ENCODE measurements at regions not wholly inside any gene's neighbourhood (a gene's known extent, or its start where the extent isn't known, plus 50 kb on each side); places are given as distances from the start of the nearest gene placed in this dataset.

GRCh38 chr6:84408028-84408427 lies 180.6 kb upstream of the CEP162 start:
- intact Hi-C loops (cut with DNase I): no loop called here
- no peak overlapping the region for H3K27ac ChIP-seq
- no peak for ATAC-seq
- no peaks in the 10 kb centered on the region for H3K36me3 ChIP-seq (replicated peaks in 1 of 2; ENCODE audit: insufficient read depth in 1 of 2, low read depth in 2 of 2)
- TF ChIP-seq POLR2A (IDR thresholded peaks at IDR 0.05) (no peak), CTCF (IDR thresholded peaks at IDR 0.05) (no peak)
- no peaks in the 10 kb centered on the region for H3K27me3 ChIP-seq
- no peaks in the 10 kb centered on the region for H3K9me3 ChIP-seq
- 37 to 39% methylated on average over 4 of the region's 4 CpGs for WGBS, 2 donors
- no peak overlapping the region for H3K4me3 ChIP-seq
- DNase-seq: no peak
- H3K4me1 ChIP-seq: no peaks in the 10 kb centered on the region

GRCh38 chr6:84403545-84403944 lies 176.1 kb upstream of the CEP162 start:
- no peak for ATAC-seq
- Histone ChIP-seq H3K4me1 (no peaks in the 10 kb centered on the region), H3K4me3 (no peak overlapping the region), H3K27ac (no peak overlapping the region), H3K9me3 (no peaks in the 10 kb centered on the region), H3K36me3 (replicated peaks in 1 of 2; ENCODE audit: insufficient read depth in 1 of 2, low read depth in 2 of 2) (no peaks in the 10 kb centered on the region), H3K27me3 (no peaks in the 10 kb centered on the region)
- TF ChIP-seq CTCF (IDR thresholded peaks at IDR 0.05): no peak
- no peak for TF ChIP-seq POLR2A (IDR thresholded peaks at IDR 0.05)
- no peak for DNase-seq
- intact Hi-C loops (cut with DNase I): no loop called here

GRCh38 chr6:84399003-84399402 lies 171.6 kb upstream of the CEP162 start:
- no peak for TF ChIP-seq CTCF (IDR thresholded peaks at IDR 0.05)
- TF ChIP-seq POLR2A (IDR thresholded peaks at IDR 0.05): no peak
- intact Hi-C loops (cut with DNase I): no loop called here
- ATAC-seq (no peak), DNase-seq (no peak)
- Histone ChIP-seq H3K27ac (no peak overlapping the region), H3K27me3 (no peaks in the 10 kb centered on the region), H3K4me3 (no peak overlapping the region), H3K4me1 (no peaks in the 10 kb centered on the region), H3K9me3 (no peaks in the 10 kb centered on the region), H3K36me3 (replicated peaks in 1 of 2; ENCODE audit: insufficient read depth in 1 of 2, low read depth in 2 of 2) (no peaks in the 10 kb centered on the region)
- WGBS, 2 donors: 57 to 62% methylated on average over 2 of the region's 2 CpGs

- H3K4me1 ChIP-seq: no peaks in the 10 kb centered on the region
- H3K36me3 ChIP-seq (replicated peaks in 1 of 2; ENCODE audit: insufficient read depth in 1 of 2, low read depth in 2 of 2): no peaks in the 10 kb centered on the region
- no peak overlapping the region for H3K27ac ChIP-seq
- DNase-seq (no peak), ATAC-seq (no peak)
- TF ChIP-seq POLR2A (IDR thresholded peaks at IDR 0.05) (no peak), CTCF (IDR thresholded peaks at IDR 0.05) (no peak)
- H3K4me3 ChIP-seq: no peak overlapping the region
- intact Hi-C loops (cut with DNase I): no loop called here
- H3K27me3 ChIP-seq: no peaks in the 10 kb centered on the region
- WGBS, 2 donors: 47 to 74% methylated on average over 3 of the region's 3 CpGs
- peaks cover 0 to 4% (median 0%) of the 10 kb centered on the region in 3 donors for H3K9me3 ChIP-seq
Observed at GRCh38 chr6:84392261-84392660, 164.8 kb upstream of the CEP162 start.

- DNase-seq: no peak
- no peaks in the 10 kb centered on the region for H3K27me3 ChIP-seq
- TF ChIP-seq POLR2A (IDR thresholded peaks at IDR 0.05): no peak
- no peak for TF ChIP-seq CTCF (IDR thresholded peaks at IDR 0.05)
- WGBS, 2 donors: 41 to 57% methylated on average over 2 of the region's 2 CpGs
- H3K27ac ChIP-seq: no peak overlapping the region
- H3K9me3 ChIP-seq: peaks cover 0 to 4% (median 0%) of the 10 kb centered on the region in 3 donors
- no peaks in the 10 kb centered on the region for H3K36me3 ChIP-seq (replicated peaks in 1 of 2; ENCODE audit: insufficient read depth in 1 of 2, low read depth in 2 of 2)
- intact Hi-C loops (cut with DNase I): no loop called here
- H3K4me1 ChIP-seq: no peaks in the 10 kb centered on the region
- ATAC-seq: no peak
- no peak overlapping the region for H3K4me3 ChIP-seq
Observed at GRCh38 chr6:84390851-84391250, 163.4 kb upstream of the CEP162 start.

All from body of pancreas (tissue), 4 donors.